LoVo (cell line): ENCODE measurements at regions not wholly inside any gene's neighbourhood (a gene's known extent, or its start where the extent isn't known, plus 50 kb on each side); places are given as distances from the start of the nearest gene placed in this dataset.
"Not testable (repeated sequence)": the region's sequence is repeated elsewhere in the genome, so short reads cannot be mapped to it uniquely, and the experiment has no call there.

Experiments
- DNase-seq: peaks from one replicate; pipeline ENCODE4 v3.0.0-alpha.2; 2016; ENCODE audit warnings: low spot score

- no peak for DNase-seq
These were observed 101.8 kb upstream of the APCDD1 start for GRCh38 chr18:10352671-10353070.

- DNase-seq = no peak
These were observed 100.6 kb upstream of the APCDD1 start for GRCh38 chr18:10353791-10354190.

DNA sequence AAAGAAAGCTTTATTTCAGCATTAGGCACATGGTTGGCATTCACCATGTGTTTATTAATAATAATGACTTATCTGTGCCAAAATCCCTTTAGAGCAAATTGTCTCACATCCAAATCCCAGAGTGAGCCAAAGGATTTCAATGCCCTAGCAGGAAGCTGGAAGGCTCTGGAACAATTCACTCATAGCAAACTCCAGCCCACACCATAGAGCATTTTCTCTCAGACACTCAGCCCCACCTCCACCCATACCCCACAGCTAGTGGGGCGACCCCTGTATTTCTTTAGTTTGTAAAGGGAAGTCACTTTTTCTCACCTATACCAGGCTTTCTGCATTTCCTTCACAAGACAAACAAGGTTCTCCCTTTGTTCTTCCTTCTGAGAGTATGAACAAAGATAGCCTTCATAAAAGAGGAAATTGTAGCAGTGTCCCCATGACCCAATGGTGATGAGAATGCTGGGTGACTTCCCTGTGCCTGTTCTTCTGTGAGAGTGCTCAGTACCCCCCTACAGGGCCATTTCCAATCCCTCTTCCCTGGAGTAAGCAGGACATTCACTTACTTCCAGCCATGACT, 100.1 kb upstream of the APCDD1 start:
- DNase-seq = no peak

GRCh38 chr18:10354890-10355289, 99.5 kb upstream of the APCDD1 start:
- DNase-seq = no peak

GRCh38 chr18:10356999-10357398, 97.4 kb upstream of the APCDD1 start:
- not testable (repeated sequence) for DNase-seq

DNA sequence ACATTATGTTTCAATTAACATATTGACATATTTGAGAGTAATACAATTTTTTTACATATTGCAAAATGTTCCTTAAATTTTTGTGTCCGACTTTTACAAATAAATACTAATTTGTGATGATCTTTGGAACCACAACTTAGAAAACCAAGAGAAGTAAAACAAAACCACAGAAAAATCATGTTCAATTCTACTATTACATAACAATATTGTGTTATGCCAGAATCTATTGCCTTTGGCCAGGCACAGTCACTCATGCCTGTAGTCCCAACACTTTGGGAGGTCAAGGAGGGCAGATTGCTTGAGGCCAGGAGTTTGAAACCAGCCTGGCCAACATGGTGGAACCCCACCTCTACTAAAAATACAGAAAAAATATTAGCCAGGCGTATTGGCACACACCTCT, 92.8 kb upstream of the APCDD1 start:
- no peak for DNase-seq

DNA sequence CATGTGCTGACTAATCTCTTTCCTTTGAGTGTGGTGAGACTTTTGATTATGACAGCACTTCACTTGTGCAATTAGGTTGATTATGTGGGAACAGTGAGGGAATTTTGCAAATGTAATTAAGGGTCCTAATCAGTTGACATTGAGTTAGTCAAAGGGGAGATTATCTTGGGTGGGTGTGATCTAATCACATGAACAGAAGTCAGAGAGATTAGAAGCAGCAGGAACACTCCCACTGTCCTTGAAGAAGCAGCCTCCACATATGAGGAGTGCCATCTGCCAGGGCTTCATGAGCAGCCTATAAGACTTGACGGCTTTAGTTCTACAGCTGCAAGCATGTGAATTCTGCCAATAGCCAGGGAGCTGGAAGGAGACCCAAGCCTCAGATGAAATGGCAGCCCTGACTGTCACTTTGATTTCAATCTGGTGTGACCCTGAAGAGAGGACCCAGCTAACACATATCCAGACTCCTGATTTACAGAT, 89.4 kb upstream of the APCDD1 start:
- DNase-seq = no peak

- no peak for DNase-seq
These were observed 88.5 kb upstream of the APCDD1 start for GRCh38 chr18:10365901-10366300.

GRCh38 chr18:10367836-10368235, 86.6 kb upstream of the APCDD1 start:
- no peak for DNase-seq

DNA sequence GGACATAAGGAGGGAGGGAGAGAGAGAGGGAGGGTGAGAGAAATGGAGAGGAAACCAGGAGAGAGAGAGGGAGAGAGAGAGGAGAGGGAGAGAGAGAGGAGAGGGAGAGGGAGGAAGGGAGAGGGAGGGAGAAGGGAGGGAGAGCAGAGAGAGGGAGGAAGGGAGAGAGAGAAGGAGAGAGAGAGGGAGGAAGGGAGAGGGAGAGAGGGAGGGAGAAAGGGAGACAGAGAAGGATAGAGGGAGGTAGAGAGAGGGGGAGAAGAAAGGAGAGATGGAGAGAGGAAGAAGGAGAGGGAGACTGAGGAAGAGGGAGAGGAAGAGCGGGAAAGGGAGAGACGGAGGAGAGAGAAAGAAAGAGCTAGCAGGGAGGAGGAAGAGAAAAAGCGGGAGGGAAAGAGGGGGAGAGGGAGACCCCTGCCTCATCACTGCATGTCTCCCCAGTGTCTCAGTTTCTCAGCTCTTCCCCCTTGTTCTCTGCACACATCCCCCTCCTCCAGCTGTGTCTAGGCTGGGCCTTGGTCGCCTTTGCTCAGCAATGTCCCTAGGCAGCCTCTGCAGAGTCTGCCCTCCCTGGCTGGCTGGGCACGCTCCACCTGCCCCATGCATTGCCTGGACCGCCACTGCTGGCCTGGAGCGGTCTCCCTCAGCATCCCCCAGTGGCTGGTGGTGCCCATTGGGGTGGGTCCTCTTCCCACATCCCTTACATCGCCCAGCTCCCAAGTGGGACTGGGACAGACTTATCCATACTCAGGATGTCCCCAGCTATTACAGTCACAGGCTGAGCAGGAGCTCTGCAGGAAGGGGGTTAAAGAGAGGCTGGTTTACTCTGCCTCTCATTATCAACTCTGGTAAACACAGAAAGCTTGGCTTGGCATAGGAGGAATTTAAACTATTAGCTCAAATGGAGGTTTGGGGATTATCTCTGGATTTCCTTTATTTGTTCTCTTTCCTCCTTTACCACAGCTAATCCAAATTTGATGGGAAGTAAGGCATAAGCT, 85.7 kb upstream of the APCDD1 start:
- DNase-seq = no peak

DNA sequence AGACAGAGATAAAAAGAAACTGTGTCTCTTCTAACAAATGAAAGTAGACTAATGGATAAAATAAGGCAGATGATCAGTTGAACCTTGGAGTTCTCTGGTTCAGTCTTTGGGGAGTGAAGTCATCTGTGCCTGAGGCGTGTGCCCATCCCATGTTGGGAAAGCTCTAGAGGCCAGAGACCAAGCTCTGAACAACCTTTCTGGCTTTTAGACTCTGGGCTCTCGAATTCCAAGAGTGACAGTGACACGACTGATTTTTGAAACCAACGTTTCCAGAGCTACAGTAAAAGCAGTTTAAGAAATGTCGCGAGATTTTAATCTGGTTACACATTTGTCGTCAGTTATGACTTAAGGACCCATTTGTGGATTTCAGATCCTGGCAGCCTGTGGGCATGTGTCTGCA, 83.7 kb upstream of the APCDD1 start:
- DNase-seq = no peak

DNA sequence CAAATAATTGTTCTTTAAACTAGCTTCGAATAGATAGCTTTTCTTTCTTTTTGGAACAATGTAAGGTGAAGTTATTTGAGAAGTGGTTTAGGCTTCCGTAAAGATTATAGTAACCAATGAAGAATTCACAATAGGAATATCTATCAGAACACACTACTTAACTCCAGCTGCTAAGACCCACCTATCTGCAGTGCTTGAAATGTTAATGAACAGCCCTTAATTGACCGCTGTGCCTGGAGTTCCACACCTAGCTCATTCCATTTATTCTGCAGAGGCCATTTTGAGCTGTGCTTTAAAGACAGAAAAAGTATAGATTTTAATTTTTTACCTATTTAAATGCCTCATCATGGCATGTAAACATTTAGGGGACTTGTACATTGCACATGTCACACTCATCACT, 83.3 kb upstream of the APCDD1 start:
- no peak for DNase-seq

- DNase-seq = no peak
These were observed 80.2 kb upstream of the APCDD1 start for GRCh38 chr18:10374195-10374594.

DNA sequence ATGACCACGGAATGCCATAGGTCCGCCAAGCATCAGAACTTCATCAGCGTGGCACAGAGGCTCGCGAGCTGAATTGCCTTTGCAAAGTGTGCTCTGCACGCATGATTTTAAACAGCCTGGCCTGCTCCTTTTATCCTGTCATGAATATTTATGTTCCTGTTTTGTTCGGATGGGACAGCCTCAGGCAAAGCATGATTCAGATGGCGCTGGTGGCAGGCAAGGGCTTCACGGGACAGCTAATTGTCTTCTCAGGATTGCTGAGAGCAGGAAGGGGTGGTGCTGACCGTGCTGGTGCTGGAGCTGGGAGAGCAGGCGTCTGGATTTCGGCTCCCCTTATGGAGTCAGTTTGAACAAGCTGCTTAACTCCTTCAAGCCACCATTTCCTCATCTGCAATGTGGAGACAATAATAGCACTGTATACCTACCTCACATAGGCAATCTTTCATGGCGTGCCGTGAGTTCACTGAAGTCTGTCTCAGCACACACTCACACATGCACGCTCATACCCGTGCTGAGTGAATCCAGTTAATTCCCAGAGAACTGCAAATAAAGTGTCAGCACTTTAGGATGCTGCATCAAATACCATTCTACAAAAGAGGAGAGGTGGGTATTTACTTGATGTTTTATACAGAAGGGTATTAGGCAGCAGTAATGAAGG, 79.7 kb upstream of the APCDD1 start:
- DNase-seq = no peak

DNA sequence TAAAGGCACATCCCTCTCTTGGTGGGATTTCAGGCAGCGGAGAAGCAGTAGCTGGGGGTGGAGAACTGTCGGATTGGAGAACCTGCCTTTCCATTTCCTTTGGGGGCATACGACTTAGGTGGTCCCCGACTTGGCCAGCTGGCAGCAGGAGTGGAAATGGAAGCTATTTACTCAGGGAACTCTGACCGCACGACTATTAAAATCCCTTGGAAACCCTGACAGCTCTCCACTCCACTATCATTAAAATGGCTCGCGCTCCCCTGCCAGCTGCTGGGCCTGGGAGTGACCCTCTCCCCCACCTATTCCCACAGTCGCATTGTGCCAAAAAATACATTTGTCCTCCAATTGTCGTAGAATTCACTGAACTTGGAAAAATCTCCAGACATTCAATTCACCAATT, 77.7 kb upstream of the APCDD1 start:
- no peak for DNase-seq

- DNase-seq = no peak
These were observed 76.5 kb upstream of the APCDD1 start for GRCh38 chr18:10377956-10378355.

DNA sequence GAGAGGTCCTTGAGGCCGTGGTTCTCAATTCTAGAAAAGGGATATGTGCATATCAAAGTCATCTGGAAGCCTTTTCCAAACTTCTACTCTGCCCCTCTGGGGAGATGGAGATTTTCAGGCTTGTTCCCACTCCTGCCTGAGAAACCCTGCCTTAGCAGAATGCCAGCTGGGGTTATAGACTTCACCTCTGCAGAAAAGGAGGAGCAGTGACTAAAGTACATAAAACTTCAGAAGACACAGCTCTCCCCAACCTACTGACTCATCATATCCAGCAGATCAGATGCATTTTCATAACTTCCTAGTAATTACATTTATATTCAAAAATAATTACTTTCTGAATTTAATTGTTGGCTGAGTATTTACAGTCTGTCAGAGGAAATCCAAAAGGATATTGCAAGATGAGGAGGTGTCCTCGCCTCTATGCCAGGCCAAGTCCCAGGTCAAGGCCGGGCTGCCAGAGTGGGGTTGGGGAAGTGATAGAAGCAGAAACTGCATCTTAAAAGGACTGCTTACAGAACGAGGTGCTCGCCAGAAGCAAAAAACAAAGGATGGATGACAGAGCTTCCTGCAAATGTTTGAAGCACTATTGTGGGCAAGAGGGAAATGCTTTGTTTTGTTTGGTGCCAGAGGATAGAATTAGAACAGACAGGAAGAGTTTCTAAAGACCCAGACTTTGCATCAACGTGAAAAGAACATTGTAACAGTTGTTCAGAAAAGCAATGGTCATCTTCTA, 75.6 kb upstream of the APCDD1 start:
- no peak for DNase-seq

DNA sequence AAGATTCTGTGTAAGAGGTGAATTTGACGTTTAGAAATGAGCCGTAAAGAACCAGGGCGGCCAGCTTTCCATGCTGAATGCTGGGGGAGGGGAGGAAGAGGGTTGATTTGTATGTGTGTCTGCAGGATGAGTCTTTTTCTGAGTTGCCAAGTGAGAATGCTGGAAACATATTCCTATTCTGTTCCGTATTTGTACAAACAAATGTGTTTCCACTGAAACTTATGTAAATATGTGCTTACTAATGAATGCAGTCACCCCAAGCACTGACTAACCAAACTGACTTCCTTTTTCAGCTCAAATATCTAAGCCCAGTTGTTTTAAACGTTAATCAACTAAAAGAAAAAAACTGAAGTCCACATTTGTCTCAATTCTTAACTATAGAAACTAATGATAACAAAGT, 74.9 kb upstream of the APCDD1 start:
- DNase-seq = no peak

DNA sequence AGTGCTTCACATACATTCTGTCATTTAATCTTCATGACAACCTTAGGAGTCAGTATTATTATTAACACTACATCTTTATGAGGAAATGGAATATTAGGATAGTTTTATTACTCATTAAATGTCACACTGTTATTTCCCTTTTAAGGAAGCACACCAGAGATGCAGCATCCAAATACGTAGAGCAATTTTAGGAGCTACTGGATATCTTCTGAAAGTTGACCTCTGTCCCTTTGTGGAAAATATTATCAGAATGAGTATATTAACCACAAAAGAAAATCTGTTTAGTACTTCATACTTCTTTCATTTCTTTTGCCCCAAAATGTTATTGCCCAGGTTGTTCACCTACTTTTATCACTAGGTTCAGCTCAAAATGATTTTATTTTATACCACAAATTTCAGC, 72.9 kb upstream of the APCDD1 start:
- no peak for DNase-seq

DNA sequence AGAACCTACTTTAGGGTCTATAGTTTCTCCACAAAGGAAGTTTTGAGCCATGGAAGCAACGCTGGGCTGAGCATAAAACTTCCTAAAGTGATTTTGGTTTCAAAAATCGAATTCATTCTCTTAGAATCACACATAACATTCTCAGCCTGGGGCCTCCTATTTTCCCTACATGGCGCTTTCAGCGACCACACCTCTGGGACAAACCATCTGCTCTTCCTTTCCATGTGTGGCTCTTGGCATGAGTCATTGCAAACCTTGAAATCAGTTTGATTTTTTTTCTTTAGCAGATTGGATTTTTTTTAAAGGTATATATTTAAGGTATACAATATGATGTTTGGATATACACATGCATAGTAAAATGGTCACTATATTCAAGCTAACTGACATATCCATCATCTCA, 72.5 kb upstream of the APCDD1 start:
- no peak for DNase-seq

- no peak for DNase-seq
These were observed 68.4 kb upstream of the APCDD1 start for GRCh38 chr18:10386049-10386448.

- DNase-seq = no peak
These were observed 67.5 kb upstream of the APCDD1 start for GRCh38 chr18:10386956-10387355.
